LoVo (cell line): ENCODE measurements at regions not wholly inside any gene's neighbourhood (a gene's known extent, or its start where the extent isn't known, plus 50 kb on each side); places are given as distances from the start of the nearest gene placed in this dataset.
A peak's percentile ranks its signal among the peaks of the same experiment; 100 is the strongest.

Experiments used
- DNase-seq: peaks from one replicate; pipeline ENCODE4 v3.0.0-alpha.2; 2016; ENCODE audit warnings: low spot score

GRCh38 chr13:99436686-99437416 lies 64.4 kb upstream of the TM9SF2 start:
- DNase-seq, result peak; percentile 85

DNA sequence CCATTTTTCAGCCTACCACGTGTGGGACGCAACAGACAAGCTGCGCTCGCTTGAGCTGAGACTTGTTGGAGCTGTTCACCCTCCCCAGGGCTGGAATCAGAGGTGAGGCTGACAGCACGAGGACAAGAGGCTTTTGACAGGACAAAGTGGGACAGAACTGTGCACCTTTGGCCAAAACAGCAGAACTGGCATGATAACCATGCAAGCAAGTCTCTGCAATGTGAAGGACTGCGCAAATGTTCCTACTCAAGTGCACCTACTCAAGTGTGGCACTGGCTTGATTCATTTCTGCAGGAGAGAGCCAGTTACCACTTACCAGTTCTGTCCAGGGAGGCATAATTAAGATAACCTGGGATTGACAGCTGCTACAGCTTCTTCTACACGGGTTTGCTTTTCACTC lies 62.2 kb upstream of the TM9SF2 start:
- no peak for DNase-seq

- no peak for DNase-seq
Observed at GRCh38 chr13:99439850-99440604, 61.2 kb upstream of the TM9SF2 start.

DNA sequence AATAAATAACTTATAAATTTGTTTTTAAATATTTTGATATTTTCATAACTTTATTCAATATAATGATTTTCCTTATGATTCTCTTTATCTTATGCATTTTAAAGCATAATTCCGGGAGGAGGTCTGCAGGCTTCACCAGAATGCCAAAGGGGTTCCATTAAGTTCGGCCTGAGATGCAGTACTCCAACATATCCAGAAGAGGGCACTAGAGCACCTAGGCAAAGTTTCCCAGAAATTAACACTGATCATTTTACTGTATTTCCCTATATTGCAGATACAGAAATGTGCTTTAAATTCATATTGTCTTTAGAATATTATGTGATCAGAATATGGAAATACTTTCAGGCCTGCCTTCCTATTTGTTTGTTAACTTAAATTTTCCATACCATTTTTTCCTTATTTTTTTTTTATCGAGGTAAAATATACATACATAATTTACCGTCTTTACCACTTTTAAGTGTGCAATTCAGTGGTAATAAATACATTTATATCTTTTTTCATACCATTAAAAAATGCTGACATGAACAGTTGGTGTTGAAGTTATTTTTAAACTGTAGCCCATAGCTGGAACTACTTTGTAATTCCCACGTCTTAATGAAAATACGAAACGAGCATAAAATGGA lies 58.9 kb upstream of the TM9SF2 start:
- peak; percentile 66 for DNase-seq

- DNase-seq, result no peak
Observed at GRCh38 chr13:99446242-99446641, 55.0 kb upstream of the TM9SF2 start.

DNA sequence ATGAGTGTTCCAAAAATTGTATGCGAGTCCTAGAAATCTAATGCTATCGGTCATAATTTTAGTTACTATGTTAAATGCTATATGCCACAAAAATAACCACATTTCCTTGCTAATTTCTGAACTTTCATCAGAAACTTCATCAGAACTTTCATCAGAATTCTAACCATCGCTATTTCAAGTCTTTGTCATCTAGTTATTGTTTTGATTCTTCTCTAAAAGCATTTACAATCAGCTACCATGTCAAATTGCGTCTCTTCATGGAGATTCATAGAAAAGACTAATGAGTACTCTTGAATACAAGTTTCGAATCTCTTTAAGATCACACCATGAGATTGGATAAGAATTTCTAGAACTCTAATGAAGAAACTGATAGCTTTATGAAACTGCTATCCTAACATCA lies 52.7 kb upstream of the TM9SF2 start:
- DNase-seq, result no peak

DNA sequence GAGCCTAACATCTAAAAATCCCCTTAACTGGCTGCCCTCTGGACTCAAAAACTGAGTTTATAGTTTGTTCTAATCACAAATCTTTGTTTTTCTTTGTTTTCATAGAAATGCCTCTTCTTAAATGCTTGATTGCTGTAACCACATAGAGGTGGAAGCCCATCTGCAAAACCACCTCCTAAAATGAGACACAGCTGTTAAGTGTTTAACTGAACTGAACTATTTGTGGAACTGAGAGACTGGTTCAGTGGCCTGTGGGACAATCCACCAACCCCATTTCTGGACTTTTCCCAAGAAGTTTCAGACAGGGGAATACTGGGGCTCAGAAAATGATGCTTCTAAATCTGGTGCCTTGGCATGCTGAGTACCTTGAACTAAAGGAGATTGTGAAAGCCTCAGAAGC lies 50.9 kb upstream of the TM9SF2 start:
- DNase-seq, result no peak
